Skeletal muscle satellite cell (primary cell): ENCODE measurements at regions not wholly inside any gene's neighbourhood (a gene's known extent, or its start where the extent isn't known, plus 50 kb on each side); places are given as distances from the start of the nearest gene placed in this dataset.
A peak's percentile ranks its signal among the peaks of the same experiment; 100 is the strongest.

ENCODE experiments used
- H3K27me3 ChIP-seq: 2 replicates; pipeline ENCODE4 v1.7.0; 2013; ENCODE audit warnings: low read length; ENCODE audit not compliant: control insufficient read depth, insufficient read depth
- H3K36me3 ChIP-seq: 2 replicates; pipeline ENCODE4 v1.7.0; 2013; ENCODE audit warnings: mild to moderate bottlenecking, control low read depth, low read length; ENCODE audit not compliant: insufficient read depth
- H3K4me1 ChIP-seq: 2 replicates; pipeline ENCODE4 v1.7.0; 2013; ENCODE audit warnings: low read length; ENCODE audit not compliant: control insufficient read depth, insufficient read depth
- H3K4me2 ChIP-seq: 2 replicates; pipeline ENCODE4 v1.7.0; 2013; ENCODE audit warnings: mild to moderate bottlenecking, low read length
- H3K4me3 ChIP-seq: 2 replicates; pipeline ENCODE4 v1.7.0; 2013; ENCODE audit warnings: low read length
- H3K9ac ChIP-seq: 2 replicates; pipeline ENCODE4 v1.7.0; 2013; ENCODE audit warnings: mild to moderate bottlenecking, low read depth, low read length, moderate library complexity
- H3K9me3 ChIP-seq: replicated peaks from 2 replicates; pipeline ENCODE4 v1.7.0; 2013; ENCODE audit warnings: mild to moderate bottlenecking, control low read depth, low read length

GRCh38 chr1:99170516-99170915 lies 93.8 kb upstream of the PLPPR4 start:
- H3K4me1 ChIP-seq, result no peaks in the 10 kb centered on the region
- no peak overlapping the region for H3K9ac ChIP-seq
- H3K9me3 ChIP-seq, result no peaks in the 10 kb centered on the region
- H3K4me2 ChIP-seq, result no peak overlapping the region
- H3K4me3 ChIP-seq, result no peak overlapping the region
- H3K27me3 ChIP-seq, result no peaks in the 10 kb centered on the region
- H3K36me3 ChIP-seq, result no peaks in the 10 kb centered on the region

- Histone ChIP-seq H3K9ac (no peak overlapping the region), H3K4me3 (no peak overlapping the region), H3K36me3 (no peaks in the 10 kb centered on the region), H3K27me3 (no peaks in the 10 kb centered on the region), H3K4me1 (no peaks in the 10 kb centered on the region), H3K4me2 (no peak overlapping the region), H3K9me3 (no peaks in the 10 kb centered on the region)
Observed at GRCh38 chr1:99171184-99171813, 93.0 kb upstream of the PLPPR4 start.

GRCh38 chr1:99173282-99173681 lies 91.0 kb upstream of the PLPPR4 start:
- Histone ChIP-seq H3K4me2 (no peak overlapping the region), H3K9me3 (no peaks in the 10 kb centered on the region), H3K9ac (no peak overlapping the region), H3K27me3 (no peaks in the 10 kb centered on the region), H3K4me3 (no peak overlapping the region), H3K36me3 (no peaks in the 10 kb centered on the region), H3K4me1 (no peaks in the 10 kb centered on the region)

DNA sequence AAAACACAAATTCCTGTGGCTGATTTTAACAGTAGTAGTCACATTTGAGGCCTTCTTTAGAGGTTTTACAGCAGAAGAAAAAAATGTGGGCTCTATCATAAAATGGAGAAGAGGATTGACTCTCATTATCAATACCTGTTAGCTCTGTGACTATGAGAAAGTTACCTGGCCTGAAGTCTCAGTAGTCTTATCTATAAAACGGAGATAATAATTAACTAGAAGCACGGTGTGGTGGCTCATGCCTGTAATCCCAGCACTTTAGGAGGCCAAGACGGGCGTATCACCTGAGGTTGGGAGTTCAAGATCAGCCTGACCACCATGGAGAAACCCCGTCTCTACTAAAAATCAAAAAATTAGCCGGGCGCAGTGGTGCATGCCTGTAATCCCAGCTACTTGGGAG lies 90.4 kb upstream of the PLPPR4 start:
- no peak overlapping the region for H3K4me3 ChIP-seq
- no peaks in the 10 kb centered on the region for H3K27me3 ChIP-seq
- no peaks in the 10 kb centered on the region for H3K9me3 ChIP-seq
- H3K4me1 ChIP-seq, result no peaks in the 10 kb centered on the region
- no peaks in the 10 kb centered on the region for H3K36me3 ChIP-seq
- no peak overlapping the region for H3K9ac ChIP-seq
- no peak overlapping the region for H3K4me2 ChIP-seq

- H3K9ac ChIP-seq, result no peak overlapping the region
- peak overlapping the region; percentile 31 for H3K4me2 ChIP-seq
- H3K27me3 ChIP-seq, result no peaks in the 10 kb centered on the region
- H3K4me3 ChIP-seq, result no peak overlapping the region
- no peaks in the 10 kb centered on the region for H3K36me3 ChIP-seq
- no peaks in the 10 kb centered on the region for H3K4me1 ChIP-seq
- H3K9me3 ChIP-seq, result no peaks in the 10 kb centered on the region
Observed at GRCh38 chr1:99176753-99177152, 87.5 kb upstream of the PLPPR4 start.

GRCh38 chr1:99177465-99177864 lies 86.8 kb upstream of the PLPPR4 start:
- Histone ChIP-seq H3K4me3 (no peak overlapping the region), H3K4me1 (no peaks in the 10 kb centered on the region), H3K4me2 (no peak overlapping the region), H3K9ac (no peak overlapping the region), H3K36me3 (no peaks in the 10 kb centered on the region), H3K27me3 (no peaks in the 10 kb centered on the region), H3K9me3 (no peaks in the 10 kb centered on the region)

DNA sequence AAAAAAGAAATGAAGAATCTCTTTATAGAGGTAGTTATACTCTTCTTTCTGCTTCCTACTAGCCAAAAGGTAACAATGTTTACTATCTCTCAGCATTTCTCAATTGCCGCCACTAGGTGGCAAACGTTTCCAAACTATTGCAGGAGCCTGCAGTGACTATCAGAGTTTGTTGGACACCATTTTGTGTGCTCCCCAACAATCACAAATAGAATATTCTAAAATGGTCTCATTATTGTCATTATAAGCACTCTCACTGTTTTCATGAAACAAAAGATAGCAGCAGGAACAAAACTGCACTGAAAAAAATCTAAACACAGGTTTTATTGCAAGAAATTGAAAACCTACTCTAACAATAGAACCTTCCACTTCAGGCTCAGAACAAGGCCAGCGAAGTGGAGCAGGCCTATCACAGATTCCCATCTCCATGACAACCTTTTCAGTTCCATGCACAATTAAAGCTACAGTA lies 83.9 kb upstream of the PLPPR4 start:
- Histone ChIP-seq H3K9ac (peak overlapping the region; percentile 25), H3K4me2 (peak overlapping the region; percentile 48), H3K27me3 (no peaks in the 10 kb centered on the region), H3K36me3 (no peaks in the 10 kb centered on the region), H3K4me1 (no peaks in the 10 kb centered on the region), H3K4me3 (no peak overlapping the region), H3K9me3 (no peaks in the 10 kb centered on the region)

GRCh38 chr1:99180915-99181314 lies 83.4 kb upstream of the PLPPR4 start:
- H3K4me1 ChIP-seq, result no peaks in the 10 kb centered on the region
- no peaks in the 10 kb centered on the region for H3K9me3 ChIP-seq
- H3K4me3 ChIP-seq, result no peak overlapping the region
- H3K4me2 ChIP-seq, result no peak overlapping the region
- no peaks in the 10 kb centered on the region for H3K36me3 ChIP-seq
- H3K9ac ChIP-seq, result no peak overlapping the region
- H3K27me3 ChIP-seq, result no peaks in the 10 kb centered on the region

- H3K9ac ChIP-seq, result no peak overlapping the region
- H3K36me3 ChIP-seq, result no peaks in the 10 kb centered on the region
- no peak overlapping the region for H3K4me3 ChIP-seq
- H3K27me3 ChIP-seq, result no peaks in the 10 kb centered on the region
- no peak overlapping the region for H3K4me2 ChIP-seq
- no peaks in the 10 kb centered on the region for H3K4me1 ChIP-seq
- no peaks in the 10 kb centered on the region for H3K9me3 ChIP-seq
Observed at GRCh38 chr1:99181892-99182291, 82.4 kb upstream of the PLPPR4 start.

GRCh38 chr1:99185196-99185595 lies 79.1 kb upstream of the PLPPR4 start:
- Histone ChIP-seq H3K4me2 (no peak overlapping the region), H3K4me1 (no peaks in the 10 kb centered on the region), H3K9me3 (no peaks in the 10 kb centered on the region), H3K9ac (no peak overlapping the region), H3K27me3 (no peaks in the 10 kb centered on the region), H3K36me3 (no peaks in the 10 kb centered on the region), H3K4me3 (no peak overlapping the region)

- Histone ChIP-seq H3K4me3 (no peak overlapping the region), H3K4me2 (no peak overlapping the region), H3K4me1 (no peaks in the 10 kb centered on the region), H3K36me3 (no peaks in the 10 kb centered on the region), H3K9ac (no peak overlapping the region), H3K9me3 (no peaks in the 10 kb centered on the region), H3K27me3 (no peaks in the 10 kb centered on the region)
Observed at GRCh38 chr1:99193431-99193830, 70.9 kb upstream of the PLPPR4 start.

DNA sequence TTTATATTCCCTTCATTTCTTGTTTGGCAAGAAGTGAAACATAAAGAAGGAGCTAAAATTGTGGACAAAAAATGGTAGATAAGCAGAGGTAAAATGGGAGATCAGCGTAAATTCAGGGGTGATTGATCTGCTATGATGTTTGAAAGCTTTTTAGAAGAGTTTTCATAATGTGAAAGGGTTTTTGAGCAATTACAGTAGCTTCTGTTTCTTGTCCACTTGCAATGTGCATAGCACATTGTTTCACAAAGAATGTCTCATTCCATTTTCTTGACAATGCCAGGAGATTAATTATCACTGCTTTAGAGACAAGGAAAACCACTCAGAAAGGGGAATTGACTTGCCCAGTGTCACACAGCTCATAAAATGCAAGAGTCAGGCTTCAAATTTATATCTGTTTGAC lies 65.9 kb upstream of the PLPPR4 start:
- Histone ChIP-seq H3K27me3 (no peaks in the 10 kb centered on the region), H3K36me3 (no peaks in the 10 kb centered on the region), H3K9me3 (no peaks in the 10 kb centered on the region), H3K9ac (no peak overlapping the region), H3K4me3 (no peak overlapping the region), H3K4me2 (no peak overlapping the region), H3K4me1 (no peaks in the 10 kb centered on the region)
